Activated CD4-positive, alpha-beta T cell treated with anti-CD3 and anti-CD28 coated beads for 1 hour (primary cell): ENCODE measurements at regions not wholly inside any gene's neighbourhood (a gene's known extent, or its start where the extent isn't known, plus 50 kb on each side); places are given as distances from the start of the nearest gene placed in this dataset.

ENCODE experiments used
- DNase-seq: peaks from one replicate; pipeline ENCODE4 v3.0.0-alpha.2; 2020

GRCh38 chr6:45830441-45831139 lies 185.1 kb downstream of the CLIC5 start:
- no peak for DNase-seq

DNA sequence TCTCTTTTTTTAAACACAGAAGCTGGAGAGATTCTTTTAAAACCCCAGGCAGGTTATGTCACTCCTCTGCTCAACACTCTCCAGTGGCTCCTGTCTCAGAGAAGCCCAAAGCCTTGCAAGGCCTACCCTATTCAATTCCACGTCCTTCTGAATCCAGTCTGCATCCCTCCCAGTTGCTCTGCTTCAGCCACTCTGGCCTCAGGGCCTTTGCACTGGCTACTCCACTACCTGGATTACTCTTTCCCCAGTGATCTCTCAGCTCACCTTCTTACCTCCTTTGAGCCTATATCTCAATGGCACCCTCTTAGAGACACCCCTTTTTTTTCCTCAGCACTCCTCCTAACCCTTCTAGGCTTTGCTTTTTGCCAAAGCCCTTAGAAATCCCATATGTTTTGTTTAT lies 185.8 kb downstream of the CLIC5 start:
- DNase-seq: no peak

DNA sequence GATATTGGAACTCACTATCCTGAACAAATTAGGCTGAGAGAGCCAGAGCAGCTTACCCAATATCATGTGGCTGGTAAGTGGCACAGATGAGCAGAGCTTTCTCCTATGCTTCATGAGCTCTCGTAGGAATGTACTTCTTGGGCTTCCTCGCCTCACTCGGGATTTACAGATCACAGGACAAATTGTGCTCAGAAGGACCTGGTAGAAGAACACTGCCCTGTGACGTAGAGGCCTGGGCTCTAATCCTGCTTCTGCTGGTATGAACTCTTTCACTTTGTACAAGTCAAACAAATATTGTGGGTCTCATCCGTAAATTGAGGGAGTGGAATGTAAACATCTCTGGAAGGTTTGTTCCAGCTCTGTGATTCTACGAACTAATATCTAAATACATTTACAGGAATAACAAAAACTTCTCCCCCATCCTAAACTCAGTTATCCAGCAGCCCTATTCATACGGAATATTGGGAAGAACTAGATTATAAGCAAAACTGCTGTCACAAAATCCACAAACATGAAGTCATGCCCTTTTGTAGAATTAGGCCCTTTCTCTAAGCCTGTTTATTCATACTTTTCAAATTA lies 187.6 kb downstream of the CLIC5 start:
- no peak for DNase-seq

GRCh38 chr6:45822873-45823272 lies 192.8 kb downstream of the CLIC5 start:
- DNase-seq: no peak

GRCh38 chr6:45822246-45822812 lies 193.3 kb downstream of the CLIC5 start:
- DNase-seq: no peak

DNA sequence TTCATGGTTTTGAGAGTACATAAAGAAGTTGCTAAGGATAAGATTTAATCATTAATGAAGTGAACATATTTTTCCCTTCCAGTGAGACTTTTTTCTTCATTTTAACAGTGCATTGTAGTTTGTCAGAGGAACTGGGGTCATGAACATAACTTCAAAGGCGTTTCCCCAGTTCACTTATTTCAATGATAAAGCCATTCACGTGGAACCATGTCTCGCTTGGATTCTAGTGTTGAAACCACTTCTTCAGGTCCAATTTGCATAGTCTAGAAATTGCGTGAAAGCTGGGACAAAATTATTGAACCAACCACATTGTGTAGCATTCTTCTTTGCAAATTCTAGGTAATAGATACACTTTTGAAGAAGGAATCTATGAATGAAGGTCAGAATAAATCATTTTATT lies 197.0 kb downstream of the CLIC5 start:
- no peak for DNase-seq

DNA sequence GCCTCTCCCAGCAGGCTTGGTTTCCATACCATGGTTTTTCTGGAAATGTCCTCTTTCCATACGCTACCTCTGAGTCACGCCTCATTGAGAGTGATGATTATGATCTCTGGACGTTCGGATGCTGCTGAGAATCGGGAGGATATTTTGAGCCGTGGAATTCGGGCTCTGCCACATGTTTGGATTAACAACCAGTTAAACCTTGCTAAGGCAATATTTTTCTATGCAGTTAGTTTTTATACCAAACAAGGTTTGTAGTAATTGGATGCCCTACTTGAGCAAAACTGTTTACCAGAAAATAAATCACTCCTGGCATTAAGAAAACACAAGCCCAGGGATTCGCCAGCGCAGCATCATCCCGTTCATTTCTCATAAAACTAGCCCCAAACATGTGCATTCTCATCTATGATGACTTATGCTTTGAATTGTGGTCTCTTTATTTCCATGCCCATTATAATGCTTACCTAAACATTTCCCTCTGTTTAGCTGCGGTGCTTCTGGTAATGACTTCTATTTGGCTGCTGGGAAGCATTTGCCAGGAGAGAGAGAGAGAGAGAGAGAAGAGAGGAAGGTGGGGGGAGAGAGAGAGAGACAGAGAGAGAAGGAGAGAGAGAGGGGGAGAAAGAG lies 198.9 kb downstream of the CLIC5 start:
- DNase-seq: no peak

GRCh38 chr6:45815466-45816125 lies 200.1 kb downstream of the CLIC5 start:
- no peak for DNase-seq

DNA sequence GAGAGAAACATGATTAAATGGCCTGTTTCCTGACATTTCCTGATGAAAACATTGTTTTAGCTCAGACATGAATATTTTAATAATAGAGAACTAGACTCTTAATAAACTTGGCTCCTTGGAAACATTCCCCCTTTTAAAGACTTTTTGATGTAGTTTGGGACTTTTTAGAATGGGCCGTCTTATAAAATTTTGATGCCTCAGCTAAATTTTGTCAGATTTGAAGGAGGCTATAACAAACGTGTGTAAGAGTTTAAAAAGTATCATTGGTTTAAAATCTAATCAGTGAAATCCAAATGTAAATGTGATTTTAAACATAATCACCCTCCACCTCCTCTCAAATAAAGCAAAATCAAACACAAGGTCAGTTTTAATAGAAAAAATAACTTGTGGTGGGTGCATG lies 200.9 kb downstream of the CLIC5 start:
- no peak for DNase-seq

DNA sequence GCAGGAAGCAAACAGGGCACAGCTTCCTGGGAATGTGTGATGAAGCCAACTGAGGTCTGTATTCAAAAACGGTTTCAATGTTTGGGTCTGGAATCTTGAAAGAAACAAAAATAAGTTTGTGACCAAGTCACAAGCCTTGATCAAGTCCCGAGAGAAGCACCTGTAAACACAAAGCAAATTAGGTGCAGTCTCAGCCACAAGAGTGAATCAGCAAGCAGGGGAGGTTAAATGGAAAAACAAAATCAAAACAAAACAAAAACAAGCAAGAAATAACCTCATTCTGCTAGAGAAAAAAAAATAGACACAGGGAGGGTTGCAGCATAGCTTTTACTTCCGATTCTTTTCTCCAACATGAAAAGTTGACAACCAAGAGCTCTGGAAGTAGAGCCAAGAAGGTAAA lies 201.7 kb downstream of the CLIC5 start:
- no peak for DNase-seq

- DNase-seq: no peak
Measured at GRCh38 chr6:45812922-45813321, 202.7 kb downstream of the CLIC5 start.

- no peak for DNase-seq
Measured at GRCh38 chr6:45808917-45809316, 206.7 kb downstream of the CLIC5 start.

DNA sequence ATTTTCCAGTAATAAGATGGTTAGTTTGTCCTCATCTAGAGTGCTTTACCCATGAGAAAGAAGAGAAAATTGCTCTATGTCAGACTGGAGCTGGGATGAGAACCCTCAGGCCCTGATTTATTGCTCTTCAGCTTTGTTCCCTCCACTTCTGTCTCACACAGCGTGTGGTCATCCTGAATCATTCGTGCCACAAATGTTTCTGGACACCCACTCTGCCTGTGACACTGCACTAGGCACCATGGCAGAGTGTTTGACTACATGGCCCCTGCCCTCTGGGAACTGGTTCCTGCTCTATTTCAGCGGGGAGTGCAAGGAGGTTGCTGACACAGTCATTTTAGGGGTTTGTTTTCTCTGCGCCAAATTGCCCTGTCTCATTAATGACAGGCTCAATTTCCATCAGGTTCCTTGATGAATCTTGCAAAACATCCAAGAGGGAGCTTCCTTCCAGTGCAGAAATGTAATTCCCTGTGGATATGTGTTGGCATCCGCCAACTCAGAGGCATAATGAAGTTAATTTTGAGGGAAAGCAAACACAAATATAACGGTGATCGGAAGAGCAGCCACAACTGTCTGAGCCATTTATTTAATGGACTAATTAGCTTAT lies 207.5 kb downstream of the CLIC5 start:
- no peak for DNase-seq

DNA sequence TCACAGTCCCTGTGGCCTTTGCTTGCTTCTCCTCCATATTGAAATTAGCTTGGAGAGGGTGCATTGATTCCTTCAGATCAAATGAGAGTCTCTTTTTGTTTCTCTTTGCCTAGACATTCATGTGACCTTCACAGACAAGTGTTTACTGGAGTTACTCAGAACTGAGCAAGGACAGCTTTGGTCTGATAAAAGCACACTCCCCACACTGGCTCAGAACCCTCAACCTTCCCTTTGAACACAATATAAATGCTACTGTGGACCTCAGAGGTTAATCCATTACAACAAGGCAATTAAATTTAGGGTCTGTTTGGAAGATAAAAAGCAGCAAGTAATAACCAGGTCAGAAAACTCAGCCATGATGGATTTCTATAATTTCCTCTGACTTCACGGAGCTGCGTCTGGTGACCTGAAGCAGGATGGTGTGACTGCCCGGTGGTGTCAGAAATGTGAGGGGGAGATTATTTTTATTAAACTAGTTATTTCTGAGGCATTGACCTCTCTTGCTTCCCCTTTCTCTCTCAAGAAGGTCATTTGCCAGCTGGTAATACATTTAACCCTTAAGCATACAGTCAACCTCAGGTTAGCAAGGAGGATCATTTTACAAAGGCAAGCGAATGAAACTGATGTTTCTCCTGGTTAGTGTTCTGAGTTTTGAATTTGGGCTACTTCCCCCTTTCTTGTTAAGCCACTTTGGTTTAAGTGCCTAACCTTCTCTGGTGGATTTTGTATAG lies 208.2 kb downstream of the CLIC5 start:
- no peak for DNase-seq

- DNase-seq: no peak
Measured at GRCh38 chr6:45806172-45806571, 209.5 kb downstream of the CLIC5 start.

GRCh38 chr6:45803071-45803470 lies 212.6 kb downstream of the CLIC5 start:
- no peak for DNase-seq

- no peak for DNase-seq
Measured at GRCh38 chr6:45801471-45802289, 214.0 kb downstream of the CLIC5 start.

GRCh38 chr6:45800911-45801310 lies 214.7 kb downstream of the CLIC5 start:
- DNase-seq: no peak

DNA sequence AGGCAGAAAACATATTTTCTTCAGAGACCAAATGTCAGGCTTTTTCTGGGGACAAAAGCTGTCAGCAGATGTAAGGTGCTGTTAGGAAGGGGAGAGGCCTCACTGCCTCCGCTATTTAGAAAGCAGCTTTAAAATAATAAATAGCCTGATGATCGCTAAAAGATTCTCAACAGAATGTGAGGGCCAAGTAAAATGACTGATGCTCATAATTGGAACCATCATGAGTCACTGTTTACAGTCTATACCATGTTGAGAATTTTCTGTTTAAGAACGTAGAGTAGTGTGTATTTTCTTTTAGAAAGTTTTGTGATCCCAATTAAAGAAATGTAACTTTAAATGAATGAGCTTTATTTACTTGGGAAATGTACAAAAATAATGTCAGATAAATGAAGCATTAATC lies 220.0 kb downstream of the CLIC5 start:
- DNase-seq: no peak

DNA sequence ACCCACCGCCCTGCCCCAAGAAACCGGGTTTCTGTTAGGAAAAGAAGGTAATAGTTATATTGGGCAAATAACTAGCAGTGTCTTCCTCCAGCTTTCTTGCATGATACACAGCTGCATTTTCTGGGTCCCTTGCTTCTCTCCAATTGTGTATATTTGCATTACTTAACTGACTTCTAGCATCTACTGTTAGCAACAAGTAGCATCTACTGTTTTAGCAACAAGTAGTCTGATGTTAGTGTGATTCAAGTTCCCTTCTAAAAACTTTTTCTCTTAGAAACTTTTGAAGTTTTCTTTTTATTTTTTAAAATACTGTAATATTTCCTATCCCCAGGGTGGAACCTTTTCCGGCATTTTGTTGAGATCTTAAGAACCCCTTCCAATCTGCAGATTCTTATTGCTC lies 221.2 kb downstream of the CLIC5 start:
- no peak for DNase-seq
